Gastroesophageal sphincter (tissue), 3 donors: ENCODE measurements at regions not wholly inside any gene's neighbourhood (a gene's known extent, or its start where the extent isn't known, plus 50 kb on each side); places are given as distances from the start of the nearest gene placed in this dataset.

Experiments used
- CTCF ChIP-seq, 4 experiments: fragments of 200-600 bp in 2 of 4; fragments of 450-650 bp in 2 of 4; sonication (generic) in 1 of 4; IDR thresholded peaks; one replicate each; pipeline ENCODE4 v1.5.1; 2017 to 2019; ENCODE audit warnings: antibody characterized with exemption in 4 of 4, mild to moderate bottlenecking in 2 of 4, moderate library complexity in 2 of 4
- POLR2A ChIP-seq, 2 donors: fragments of 450-650 bp; IDR thresholded peaks; one replicate each; pipeline ENCODE4 v1.6.1; 2017; ENCODE audit warnings: antibody characterized with exemption in 2 of 2, mild to moderate bottlenecking in 2 of 2, moderate library complexity in 1 of 2
- POLR2AphosphoS5 ChIP-seq: sonication (generic); formaldehyde crosslinking; IDR thresholded peaks from one replicate; pipeline ENCODE4 v1.6.1; 2017; ENCODE audit warnings: antibody characterized with exemption

DNA sequence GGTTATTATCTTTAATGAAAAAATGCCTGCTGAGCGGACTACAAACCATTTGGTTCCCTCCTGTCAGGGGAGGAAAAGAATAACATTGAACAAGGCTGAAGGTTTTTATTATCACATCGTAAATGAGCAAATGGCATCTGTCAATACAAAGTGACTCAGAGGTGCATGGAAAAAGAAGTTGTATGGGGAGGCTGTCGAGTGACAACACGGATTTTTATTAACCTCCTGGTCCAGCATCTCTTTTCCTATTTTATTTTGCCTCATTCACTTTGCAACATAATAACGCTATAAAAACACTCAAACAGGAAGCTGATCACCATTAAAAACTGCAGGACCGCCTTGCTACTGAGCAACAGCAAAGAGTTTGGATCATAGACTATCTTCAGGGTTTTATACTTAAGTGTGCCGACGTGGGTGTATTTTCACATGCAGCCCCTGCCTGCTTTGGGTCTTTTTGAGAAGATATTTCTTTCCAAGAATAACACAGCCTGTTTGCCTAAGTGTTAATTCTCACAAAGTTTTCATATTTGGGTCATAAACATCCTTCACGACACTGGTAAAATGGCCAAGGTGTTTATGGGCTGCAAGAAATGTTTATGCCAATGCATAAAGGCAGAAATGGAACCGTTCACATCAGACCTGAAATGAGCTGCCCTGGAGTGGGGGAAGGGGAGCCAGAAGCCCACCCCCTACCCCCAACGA, 132.1 kb upstream of the SALL4 start:
- TF ChIP-seq CTCF (IDR thresholded peaks at IDR 0.05) (no peak), POLR2A (IDR thresholded peaks at IDR 0.05) (no peak), POLR2AphosphoS5 (no peak)
